GM19452 (cell line): ENCODE measurements at regions not wholly inside any gene's neighbourhood (a gene's known extent, or its start where the extent isn't known, plus 50 kb on each side); places are given as distances from the start of the nearest gene placed in this dataset.
A peak's percentile ranks its signal among the peaks of the same experiment; 100 is the strongest.
"Not testable (repeated sequence)": the region's sequence is repeated elsewhere in the genome, so short reads cannot be mapped to it uniquely, and the experiment has no call there.

ENCODE experiments used
- ATAC-seq: cut with Tn5 transposase; IDR thresholded peaks from one replicate; pipeline ENCODE4 v1.9.1; 2021; ENCODE audit not compliant: unreplicated experiment

DNA sequence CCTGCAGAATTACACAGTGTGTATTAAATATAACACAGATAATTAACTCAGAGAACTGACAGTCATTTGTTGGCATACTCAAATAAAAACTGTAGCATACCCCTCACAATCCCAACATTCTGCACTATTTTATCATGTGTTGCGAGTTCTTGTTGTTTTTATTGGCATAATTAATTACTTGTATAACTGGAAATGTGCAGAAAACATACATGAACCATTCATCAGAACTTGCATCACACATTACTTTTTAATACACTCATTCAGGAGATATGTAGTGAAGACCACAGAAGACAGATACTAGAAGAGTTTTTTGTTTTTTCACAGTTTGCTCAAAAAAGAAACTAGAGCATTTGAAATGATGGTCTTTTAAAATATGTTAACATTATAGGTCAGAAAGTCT lies 74.6 kb upstream of the NEIL3 start:
- no peak for ATAC-seq

DNA sequence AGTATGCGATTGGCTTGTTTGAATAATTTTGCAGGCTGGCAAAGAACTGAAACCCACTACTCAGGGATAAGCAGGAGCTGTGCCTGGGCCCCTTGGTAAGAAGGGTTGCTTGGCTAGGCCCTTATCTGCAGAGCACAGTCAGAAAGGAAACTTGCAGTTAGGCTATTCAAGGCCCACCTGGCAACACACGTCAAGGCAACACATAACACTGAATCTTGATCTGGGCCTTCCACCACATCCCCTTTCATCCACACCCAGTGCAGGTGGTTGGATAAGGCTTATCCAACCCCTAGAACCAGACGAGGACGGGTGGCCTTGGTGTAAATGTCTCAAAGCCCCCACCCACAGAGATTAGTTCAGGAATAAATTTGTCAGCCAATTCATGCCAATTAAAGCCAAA lies 72.8 kb upstream of the NEIL3 start:
- ATAC-seq: no peak

DNA sequence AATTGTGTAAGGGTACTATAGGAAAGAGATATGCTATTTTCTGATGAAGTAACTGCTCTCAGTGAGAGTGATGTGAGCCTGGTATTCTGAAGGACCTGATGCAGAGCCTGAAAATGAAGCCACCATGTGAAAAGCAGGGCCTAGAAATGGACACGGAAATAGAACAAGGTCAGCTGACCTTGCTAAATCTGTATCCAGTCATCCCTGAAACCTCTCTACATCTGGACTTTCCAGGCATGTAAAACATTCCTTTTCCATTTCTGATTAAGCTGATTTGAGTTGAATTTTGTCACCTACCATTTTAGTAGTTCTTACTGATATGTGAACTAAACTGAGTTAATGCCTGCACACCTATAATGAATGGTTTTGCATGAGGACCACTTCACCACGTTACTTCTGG lies 72.4 kb upstream of the NEIL3 start:
- ATAC-seq: no peak

DNA sequence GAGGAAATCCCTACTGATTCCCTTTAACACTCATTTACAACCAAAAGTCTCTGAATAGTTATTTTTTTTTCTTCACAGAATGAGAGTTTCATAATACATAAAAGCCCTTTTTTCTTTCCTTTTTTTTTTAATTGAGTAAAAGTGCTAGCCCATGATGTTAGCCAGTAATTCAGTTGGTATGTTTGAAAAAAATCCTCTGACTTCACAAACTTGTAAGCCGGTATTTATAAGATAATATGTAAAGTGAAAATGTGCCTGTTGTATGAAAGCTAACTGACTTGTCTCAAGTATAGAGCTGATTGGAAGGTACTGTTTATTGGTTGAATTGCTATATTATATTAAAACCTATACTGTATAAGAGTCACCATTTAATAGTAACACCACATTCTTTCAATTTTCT lies 70.2 kb upstream of the NEIL3 start:
- no peak for ATAC-seq

DNA sequence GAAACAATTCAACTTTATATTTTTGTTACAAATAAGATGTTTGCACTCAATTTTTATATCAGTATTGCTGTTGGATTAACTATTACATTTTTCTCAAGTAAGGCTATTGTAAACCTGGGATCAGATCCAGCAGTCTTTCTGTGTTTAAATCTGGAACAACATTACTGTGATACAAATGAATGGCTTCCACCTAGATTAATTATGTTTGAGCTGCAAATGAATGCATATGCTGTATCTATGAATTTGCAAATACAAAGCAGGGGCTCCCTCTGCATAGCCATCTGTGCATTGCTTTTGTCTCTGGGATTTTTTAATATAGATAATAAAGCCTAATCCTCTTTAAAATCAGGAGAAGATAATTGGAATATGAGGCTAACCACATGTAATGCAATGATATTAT lies 69.8 kb upstream of the NEIL3 start:
- no peak for ATAC-seq

DNA sequence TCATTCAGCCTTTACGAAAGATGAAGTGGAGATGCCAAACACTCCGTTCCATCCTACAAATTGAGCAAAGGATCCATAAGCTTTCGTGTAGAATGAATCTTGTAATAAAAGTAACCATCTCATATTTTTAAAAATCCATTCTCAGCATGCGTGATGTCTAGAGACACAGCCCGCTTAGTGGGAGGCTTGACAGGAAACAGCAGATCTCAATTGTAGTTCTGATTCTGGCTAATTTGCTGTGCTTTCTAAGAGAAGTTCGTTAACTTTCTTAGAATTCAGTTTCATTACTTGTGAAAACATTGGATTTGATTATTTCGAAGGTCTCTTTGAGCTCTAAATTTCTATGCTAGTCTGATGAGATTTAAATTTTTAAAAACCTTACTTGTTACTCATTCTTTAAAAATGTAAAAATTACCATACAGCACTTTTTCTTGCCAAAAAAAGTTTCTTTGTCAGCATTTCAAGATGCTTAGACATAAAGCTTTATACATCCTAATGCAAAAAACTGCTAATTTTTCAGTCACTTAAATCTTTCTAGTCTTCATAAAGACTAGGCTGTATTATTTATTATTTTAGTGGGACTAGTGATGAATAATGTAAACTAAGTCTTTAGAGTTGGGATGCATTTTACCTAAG lies 66.9 kb upstream of the NEIL3 start:
- no peak for ATAC-seq

DNA sequence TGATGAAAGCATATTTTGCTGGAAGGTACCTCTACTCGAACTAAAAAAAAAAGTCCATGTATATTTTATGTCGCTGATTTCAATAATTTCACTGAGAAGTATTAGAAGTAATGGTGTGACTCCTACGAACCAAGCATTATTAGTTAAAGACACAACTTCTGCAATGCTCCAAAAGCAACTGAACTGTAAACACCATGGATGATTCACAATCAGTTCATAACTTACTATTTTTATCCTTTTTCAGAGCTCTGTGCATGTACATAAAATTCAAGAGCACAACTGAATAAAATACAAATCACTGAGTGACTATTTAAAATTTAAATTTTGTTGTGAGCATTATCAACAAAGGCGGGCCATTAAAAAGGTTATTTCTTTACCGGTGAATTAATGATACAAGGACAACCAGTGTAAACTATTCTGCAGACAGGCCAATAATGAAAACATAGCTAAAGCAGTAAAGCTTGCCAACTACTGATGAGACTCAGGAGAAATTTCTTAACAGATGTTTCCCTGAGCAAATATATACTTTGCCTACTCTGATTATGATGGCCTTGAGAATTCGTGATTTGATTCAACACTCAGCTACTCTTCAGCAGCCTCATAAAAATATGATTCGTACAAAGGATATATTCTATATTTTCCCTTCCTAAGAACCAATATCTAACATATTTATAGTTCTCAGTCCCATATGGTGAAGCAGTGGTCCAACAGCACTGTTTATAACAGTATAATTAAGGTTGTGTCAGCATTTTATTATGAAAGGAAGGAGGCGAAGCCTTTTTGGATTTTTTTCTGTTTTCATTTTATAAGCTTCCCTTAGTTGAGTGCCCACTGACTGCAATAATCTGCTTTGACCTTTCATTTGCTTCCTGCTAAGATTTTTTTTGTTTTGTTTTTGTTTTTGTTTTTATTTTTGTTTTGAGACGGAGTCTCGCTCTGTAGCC lies 62.8 kb upstream of the NEIL3 start:
- ATAC-seq: no peak

DNA sequence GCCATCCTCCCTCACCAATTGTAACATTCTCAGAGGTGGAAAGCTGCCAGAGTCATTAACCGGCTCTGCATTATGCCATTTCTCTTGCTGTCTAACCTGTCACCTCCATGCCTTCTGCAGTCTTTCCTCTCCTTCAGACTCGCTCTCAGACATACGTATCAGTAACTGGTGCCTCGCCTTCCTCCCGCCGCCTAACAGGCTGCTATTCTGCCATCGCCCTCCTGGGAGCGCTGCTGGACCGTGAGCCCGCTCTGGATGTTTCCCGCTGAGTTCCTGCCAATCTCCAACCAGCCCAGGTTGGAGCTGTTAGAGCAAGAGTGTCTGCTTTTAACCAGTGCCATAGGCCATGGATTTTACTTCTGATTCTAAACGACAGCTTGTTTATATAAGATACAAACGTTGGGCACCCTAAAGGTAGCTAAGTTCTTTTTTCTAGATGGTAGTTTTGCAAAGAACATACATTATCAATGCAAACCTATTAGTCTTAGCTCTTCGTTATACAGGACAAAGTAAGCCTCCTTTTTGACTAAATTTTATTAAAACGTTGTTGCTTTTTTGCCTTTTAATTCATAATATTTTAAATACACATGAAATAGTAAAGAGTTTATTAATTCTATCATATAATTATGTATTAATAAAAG lies 59.5 kb upstream of the NEIL3 start:
- ATAC-seq: peak; percentile 90

DNA sequence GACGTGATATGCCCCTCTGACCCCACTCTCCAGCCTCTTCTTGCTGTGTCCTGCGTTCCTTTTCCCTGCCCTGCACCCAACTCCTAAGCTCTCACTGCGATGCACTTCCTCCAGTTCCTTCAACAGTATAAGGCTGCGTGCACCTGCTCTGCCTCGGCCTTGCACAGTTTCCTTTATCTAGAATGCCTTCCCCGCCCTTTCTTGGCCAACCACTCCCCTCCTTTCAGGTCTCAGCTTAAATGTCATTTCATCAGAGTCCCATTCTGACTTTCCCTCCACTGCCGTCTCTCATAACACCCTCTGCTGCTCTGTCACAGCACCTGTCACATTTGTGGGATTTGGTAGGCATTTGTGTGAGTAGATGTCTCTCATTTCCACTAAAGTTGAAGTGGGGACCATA lies 58.4 kb upstream of the NEIL3 start:
- ATAC-seq: no peak

DNA sequence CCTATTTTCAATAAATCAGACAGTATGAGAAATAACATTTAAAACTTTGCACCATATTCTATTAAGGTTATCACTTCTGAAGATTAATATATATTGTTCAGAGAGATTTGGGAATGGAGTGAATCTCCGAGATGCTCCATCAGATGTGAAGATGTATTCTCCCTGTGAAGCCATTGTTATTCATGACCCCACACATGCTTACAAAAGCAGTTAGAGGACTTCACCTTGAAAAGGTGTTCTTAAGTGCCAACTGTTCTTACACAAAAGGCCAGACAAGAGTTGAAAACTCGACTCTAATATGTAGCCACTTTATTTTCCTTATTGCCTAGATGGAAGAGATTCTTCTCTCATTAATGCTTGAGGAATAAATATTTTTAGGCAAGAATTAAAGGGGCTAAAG lies 54.3 kb upstream of the NEIL3 start:
- no peak for ATAC-seq

DNA sequence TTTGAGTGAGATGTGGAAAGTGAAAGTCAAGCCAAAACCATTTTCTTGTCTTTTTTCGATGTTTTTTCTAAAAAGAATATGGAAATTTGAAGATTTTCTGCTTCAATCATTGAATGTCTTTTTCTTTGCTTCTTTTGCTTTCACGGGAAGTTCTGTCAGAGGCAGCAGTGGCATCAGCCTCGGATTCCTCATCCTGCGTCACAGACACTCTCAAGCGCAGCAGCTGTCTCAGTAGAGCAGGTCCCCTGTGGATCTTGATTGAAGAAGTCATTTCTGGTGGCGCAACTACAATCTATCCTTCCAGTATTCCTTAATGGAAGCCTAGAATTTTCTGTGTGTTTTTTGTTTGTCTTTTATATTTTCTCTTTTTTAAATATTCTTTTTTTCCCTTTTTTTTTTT lies 52.7 kb upstream of the NEIL3 start:
- no peak for ATAC-seq

DNA sequence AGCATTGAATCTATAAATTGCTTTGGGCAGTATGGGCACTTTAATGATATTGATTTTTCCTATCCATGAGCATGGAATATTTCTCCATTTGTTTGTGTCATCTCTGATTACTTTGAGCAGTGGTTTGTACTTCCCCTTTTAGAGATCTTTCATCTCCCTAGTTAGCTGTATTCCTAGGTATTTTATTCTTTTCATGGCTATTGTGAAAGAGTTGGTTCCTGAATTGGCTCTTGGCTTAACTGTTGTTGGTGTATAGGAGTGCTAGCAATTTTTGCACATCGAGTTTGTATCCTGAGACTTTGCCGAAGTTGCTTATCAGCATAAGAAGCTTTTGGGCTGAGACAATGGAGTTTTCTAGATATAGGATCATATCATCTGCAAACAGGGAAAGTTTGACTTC lies 50.2 kb upstream of the NEIL3 start:
- not testable (repeated sequence) for ATAC-seq
